ENCODE measurements at regions not wholly inside any gene's neighbourhood (a gene's known extent, or its start where the extent isn't known, plus 50 kb on each side); places are given as distances from the start of the nearest gene placed in this dataset.

- no peak overlapping the region for H3K9ac ChIP-seq (ENCODE audit: low read length)
- H3K27me3 ChIP-seq (ENCODE audit: control insufficient read depth, insufficient read depth, low read length): no peaks in the 10 kb centered on the region
- H3K4me1 ChIP-seq (ENCODE audit: control insufficient read depth, insufficient read depth, low read length): no peaks in the 10 kb centered on the region
- no peak overlapping the region for H3K4me3 ChIP-seq (ENCODE audit: low read length)
- no peak overlapping the region for H3K27ac ChIP-seq (ENCODE audit: low read depth, low read length)
- H3K36me3 ChIP-seq (ENCODE audit: control insufficient read depth, insufficient read depth, low read length): no peaks in the 10 kb centered on the region
These were observed 127.6 kb upstream of the LMO4 start for GRCh38 chr1:87200875-87201638.

GRCh38 chr1:87201768-87202167, 126.9 kb upstream of the LMO4 start:
- H3K9ac ChIP-seq (ENCODE audit: low read length): no peak overlapping the region
- no peaks in the 10 kb centered on the region for H3K36me3 ChIP-seq (ENCODE audit: control insufficient read depth, insufficient read depth, low read length)
- no peaks in the 10 kb centered on the region for H3K27me3 ChIP-seq (ENCODE audit: control insufficient read depth, insufficient read depth, low read length)
- no peaks in the 10 kb centered on the region for H3K4me1 ChIP-seq (ENCODE audit: control insufficient read depth, insufficient read depth, low read length)
- H3K4me3 ChIP-seq (ENCODE audit: low read length): no peak overlapping the region
- no peak overlapping the region for H3K27ac ChIP-seq (ENCODE audit: low read depth, low read length)

GRCh38 chr1:87202451-87202850, 126.2 kb upstream of the LMO4 start:
- Histone ChIP-seq H3K4me3 (ENCODE audit: low read length) (no peak overlapping the region), H3K36me3 (ENCODE audit: control insufficient read depth, insufficient read depth, low read length) (no peaks in the 10 kb centered on the region), H3K27me3 (ENCODE audit: control insufficient read depth, insufficient read depth, low read length) (no peaks in the 10 kb centered on the region), H3K9ac (ENCODE audit: low read length) (no peak overlapping the region), H3K4me1 (ENCODE audit: control insufficient read depth, insufficient read depth, low read length) (no peaks in the 10 kb centered on the region), H3K27ac (ENCODE audit: low read depth, low read length) (no peak overlapping the region)

- Histone ChIP-seq H3K9ac (ENCODE audit: low read length) (no peak overlapping the region), H3K36me3 (ENCODE audit: control insufficient read depth, insufficient read depth, low read length) (no peaks in the 10 kb centered on the region), H3K4me3 (ENCODE audit: low read length) (no peak overlapping the region), H3K27me3 (ENCODE audit: control insufficient read depth, insufficient read depth, low read length) (no peaks in the 10 kb centered on the region), H3K27ac (ENCODE audit: low read depth, low read length) (no peak overlapping the region), H3K4me1 (ENCODE audit: control insufficient read depth, insufficient read depth, low read length) (no peaks in the 10 kb centered on the region)
These were observed 125.6 kb upstream of the LMO4 start for GRCh38 chr1:87202922-87203655.

- Histone ChIP-seq H3K36me3 (ENCODE audit: control insufficient read depth, insufficient read depth, low read length) (no peaks in the 10 kb centered on the region), H3K4me3 (ENCODE audit: low read length) (no peak overlapping the region), H3K4me1 (ENCODE audit: control insufficient read depth, insufficient read depth, low read length) (no peaks in the 10 kb centered on the region), H3K27me3 (ENCODE audit: control insufficient read depth, insufficient read depth, low read length) (no peaks in the 10 kb centered on the region), H3K27ac (ENCODE audit: low read depth, low read length) (no peak overlapping the region), H3K9ac (ENCODE audit: low read length) (no peak overlapping the region)
These were observed 124.8 kb upstream of the LMO4 start for GRCh38 chr1:87203904-87204303.

- no peak overlapping the region for H3K4me3 ChIP-seq (ENCODE audit: low read length)
- H3K27me3 ChIP-seq (ENCODE audit: control insufficient read depth, insufficient read depth, low read length): no peaks in the 10 kb centered on the region
- no peaks in the 10 kb centered on the region for H3K36me3 ChIP-seq (ENCODE audit: control insufficient read depth, insufficient read depth, low read length)
- no peak overlapping the region for H3K9ac ChIP-seq (ENCODE audit: low read length)
- no peaks in the 10 kb centered on the region for H3K4me1 ChIP-seq (ENCODE audit: control insufficient read depth, insufficient read depth, low read length)
- H3K27ac ChIP-seq (ENCODE audit: low read depth, low read length): no peak overlapping the region
These were observed 124.2 kb upstream of the LMO4 start for GRCh38 chr1:87204441-87204840.

- Histone ChIP-seq H3K27ac (ENCODE audit: low read depth, low read length) (no peak overlapping the region), H3K4me3 (ENCODE audit: low read length) (no peak overlapping the region), H3K36me3 (ENCODE audit: control insufficient read depth, insufficient read depth, low read length) (no peaks in the 10 kb centered on the region), H3K9ac (ENCODE audit: low read length) (no peak overlapping the region), H3K4me1 (ENCODE audit: control insufficient read depth, insufficient read depth, low read length) (no peaks in the 10 kb centered on the region), H3K27me3 (ENCODE audit: control insufficient read depth, insufficient read depth, low read length) (no peaks in the 10 kb centered on the region)
These were observed 123.8 kb upstream of the LMO4 start for GRCh38 chr1:87204921-87205320.

- no peaks in the 10 kb centered on the region for H3K36me3 ChIP-seq (ENCODE audit: control insufficient read depth, insufficient read depth, low read length)
- H3K27me3 ChIP-seq (ENCODE audit: control insufficient read depth, insufficient read depth, low read length): no peaks in the 10 kb centered on the region
- H3K27ac ChIP-seq (ENCODE audit: low read depth, low read length): no peak overlapping the region
- no peak overlapping the region for H3K9ac ChIP-seq (ENCODE audit: low read length)
- no peak overlapping the region for H3K4me3 ChIP-seq (ENCODE audit: low read length)
- no peaks in the 10 kb centered on the region for H3K4me1 ChIP-seq (ENCODE audit: control insufficient read depth, insufficient read depth, low read length)
These were observed 122.4 kb upstream of the LMO4 start for GRCh38 chr1:87206044-87206831.

- no peaks in the 10 kb centered on the region for H3K27me3 ChIP-seq (ENCODE audit: control insufficient read depth, insufficient read depth, low read length)
- H3K27ac ChIP-seq (ENCODE audit: low read depth, low read length): no peak overlapping the region
- no peaks in the 10 kb centered on the region for H3K36me3 ChIP-seq (ENCODE audit: control insufficient read depth, insufficient read depth, low read length)
- no peak overlapping the region for H3K9ac ChIP-seq (ENCODE audit: low read length)
- no peaks in the 10 kb centered on the region for H3K4me1 ChIP-seq (ENCODE audit: control insufficient read depth, insufficient read depth, low read length)
- no peak overlapping the region for H3K4me3 ChIP-seq (ENCODE audit: low read length)
These were observed 120.6 kb upstream of the LMO4 start for GRCh38 chr1:87208080-87208479.

- H3K4me1 ChIP-seq (ENCODE audit: control insufficient read depth, insufficient read depth, low read length): no peaks in the 10 kb centered on the region
- H3K27me3 ChIP-seq (ENCODE audit: control insufficient read depth, insufficient read depth, low read length): no peaks in the 10 kb centered on the region
- no peaks in the 10 kb centered on the region for H3K36me3 ChIP-seq (ENCODE audit: control insufficient read depth, insufficient read depth, low read length)
- H3K27ac ChIP-seq (ENCODE audit: low read depth, low read length): no peak overlapping the region
- no peak overlapping the region for H3K4me3 ChIP-seq (ENCODE audit: low read length)
- H3K9ac ChIP-seq (ENCODE audit: low read length): no peak overlapping the region
These were observed 119.7 kb upstream of the LMO4 start for GRCh38 chr1:87208931-87209330.

- no peak overlapping the region for H3K9ac ChIP-seq (ENCODE audit: low read length)
- H3K36me3 ChIP-seq (ENCODE audit: control insufficient read depth, insufficient read depth, low read length): no peaks in the 10 kb centered on the region
- H3K4me1 ChIP-seq (ENCODE audit: control insufficient read depth, insufficient read depth, low read length): no peaks in the 10 kb centered on the region
- H3K27me3 ChIP-seq (ENCODE audit: control insufficient read depth, insufficient read depth, low read length): no peaks in the 10 kb centered on the region
- no peak overlapping the region for H3K27ac ChIP-seq (ENCODE audit: low read depth, low read length)
- no peak overlapping the region for H3K4me3 ChIP-seq (ENCODE audit: low read length)
These were observed 118.5 kb upstream of the LMO4 start for GRCh38 chr1:87210151-87210550.

- no peak overlapping the region for H3K27ac ChIP-seq (ENCODE audit: low read depth, low read length)
- H3K36me3 ChIP-seq (ENCODE audit: control insufficient read depth, insufficient read depth, low read length): no peaks in the 10 kb centered on the region
- H3K4me1 ChIP-seq (ENCODE audit: control insufficient read depth, insufficient read depth, low read length): no peaks in the 10 kb centered on the region
- no peaks in the 10 kb centered on the region for H3K27me3 ChIP-seq (ENCODE audit: control insufficient read depth, insufficient read depth, low read length)
- H3K4me3 ChIP-seq (ENCODE audit: low read length): no peak overlapping the region
- no peak overlapping the region for H3K9ac ChIP-seq (ENCODE audit: low read length)
These were observed 116.1 kb upstream of the LMO4 start for GRCh38 chr1:87212431-87213134.

Data from rectal smooth muscle tissue (tissue), 1 donor.